Ascending aorta (tissue), 2 donors: ENCODE measurements at regions not wholly inside any gene's neighbourhood (a gene's known extent, or its start where the extent isn't known, plus 50 kb on each side); places are given as distances from the start of the nearest gene placed in this dataset.
A peak's percentile ranks its signal among the peaks of the same experiment; 100 is the strongest.

Source experiments
- DNase-seq, 2 donors: peaks; one replicate each; pipeline ENCODE4 v3.0.0-alpha.2; 2019; ENCODE audit warnings: low spot score in 2 of 2
- H3K27ac ChIP-seq, 2 donors: fragments of 200-600 bp; sonication (generic); one replicate each; pipeline ENCODE4 v1.5.1; 2016 to 2017; ENCODE audit warnings: mild to moderate bottlenecking in 1 of 2
- H3K27me3 ChIP-seq: fragments of 200-600 bp; sonication (generic); one replicate; pipeline ENCODE4 v1.5.1; 2017
- H3K36me3 ChIP-seq, 2 donors: fragments of 200-600 bp; sonication (generic); one replicate each; pipeline ENCODE4 v1.5.1; 2016
- H3K4me1 ChIP-seq, 2 donors: fragments of 200-600 bp; sonication (generic); one replicate each; pipeline ENCODE4 v1.5.1; 2016 to 2017; ENCODE audit warnings: mild to moderate bottlenecking in 1 of 2
- H3K4me3 ChIP-seq, 2 donors: fragments of 200-600 bp; sonication (generic); one replicate each; pipeline ENCODE4 v1.5.1; 2016 to 2017; ENCODE audit warnings: mild to moderate bottlenecking in 1 of 2
- H3K9me3 ChIP-seq, 2 donors: fragments of 200-600 bp; sonication (generic); one replicate each; pipeline ENCODE4 v1.5.1; 2016
- CTCF ChIP-seq, 3 experiments: fragments of 200-600 bp in 2 of 3; fragments of 450-650 bp in 1 of 3; sonication (generic) in 2 of 3; IDR thresholded peaks; one replicate each; pipeline ENCODE4 v1.5.1; 2016 to 2019; ENCODE audit warnings: antibody characterized with exemption in 3 of 3, mild to moderate bottlenecking in 1 of 3, moderate library complexity in 1 of 3
- intact Hi-C: fragments of 100-400 bp; cut with DNase I; formaldehyde crosslinking; loops from one replicate; pipeline ENCODE4 v1.15.1; 2023

GRCh38 chr6:4322846-4323309 lies 187.5 kb upstream of the ECI2 start:
- no peak for DNase-seq
- TF ChIP-seq CTCF (IDR thresholded peaks at IDR 0.05) = no peak
- no peaks in the 10 kb centered on the region for H3K27me3 ChIP-seq
- H3K27ac ChIP-seq = no peak overlapping the region
- H3K4me1 ChIP-seq = no peaks in the 10 kb centered on the region
- intact Hi-C loops = no loop called here
- no peaks in the 10 kb centered on the region for H3K9me3 ChIP-seq
- no peaks in the 10 kb centered on the region for H3K36me3 ChIP-seq
- no peak overlapping the region for H3K4me3 ChIP-seq

GRCh38 chr6:4322134-4322845 lies 186.9 kb upstream of the ECI2 start:
- no peaks in the 10 kb centered on the region for H3K36me3 ChIP-seq

GRCh38 chr6:4320860-4321259 lies 185.5 kb upstream of the ECI2 start:
- TF ChIP-seq CTCF (IDR thresholded peaks at IDR 0.05) = no peak
- H3K4me3 ChIP-seq = no peak overlapping the region
- no peaks in the 10 kb centered on the region for H3K9me3 ChIP-seq
- no peaks in the 10 kb centered on the region for H3K27me3 ChIP-seq
- peak overlapping the region in 1 of 2 donors; percentile 1 for H3K27ac ChIP-seq
- no peaks in the 10 kb centered on the region for H3K36me3 ChIP-seq
- intact Hi-C loops = no loop called here
- DNase-seq = no peak
- peaks cover 0 to 11% of the 10 kb centered on the region in 2 donors for H3K4me1 ChIP-seq

More at GRCh38 chr6:4322134-4322845, 186.9 kb upstream of the ECI2 start:
- no peaks in the 10 kb centered on the region for H3K9me3 ChIP-seq
- DNase-seq = no peak
- intact Hi-C loops = no loop called here
- H3K27me3 ChIP-seq = no peaks in the 10 kb centered on the region
- no peak overlapping the region for H3K4me3 ChIP-seq
- no peak for TF ChIP-seq CTCF (IDR thresholded peaks at IDR 0.05)
- no peak overlapping the region for H3K27ac ChIP-seq
- H3K4me1 ChIP-seq = peaks cover 0 to 4% of the 10 kb centered on the region in 2 donors

GRCh38 chr6:4319981-4320683 lies 184.8 kb upstream of the ECI2 start:
- Histone ChIP-seq H3K27me3 (no peaks in the 10 kb centered on the region), H3K9me3 (no peaks in the 10 kb centered on the region), H3K4me3 (no peak overlapping the region), H3K27ac (peak overlapping the region in 1 of 2 donors; percentile 1), H3K4me1 (peaks cover 0 to 11% of the 10 kb centered on the region in 2 donors), H3K36me3 (no peaks in the 10 kb centered on the region)
- intact Hi-C loops = loop anchor here (10.0 kb wide), 4 partner anchors 85 to 765 kb away; partner anchors contain the start of genes PPP1R3G and RPP40
- DNase-seq = no peak
- TF ChIP-seq CTCF (IDR thresholded peaks at IDR 0.05) = no peak

- H3K4me3 ChIP-seq = no peak overlapping the region
- TF ChIP-seq CTCF (IDR thresholded peaks at IDR 0.05) = no peak
- H3K27ac ChIP-seq = peak overlapping the region in 1 of 2 donors; percentile 82
- no peaks in the 10 kb centered on the region for H3K36me3 ChIP-seq
- H3K27me3 ChIP-seq = no peaks in the 10 kb centered on the region
- intact Hi-C loops = loop anchor here (10.0 kb wide), 4 partner anchors 86 to 766 kb away; partner anchors contain the start of genes PPP1R3G and RPP40
- H3K9me3 ChIP-seq = no peaks in the 10 kb centered on the region
- no peak for DNase-seq
- H3K4me1 ChIP-seq = peaks cover 0 to 11% of the 10 kb centered on the region in 2 donors
These were observed 182.9 kb upstream of the ECI2 start for GRCh38 chr6:4318321-4318720.
